HG02678 (cell line): ENCODE measurements at regions not wholly inside any gene's neighbourhood (a gene's known extent, or its start where the extent isn't known, plus 50 kb on each side); places are given as distances from the start of the nearest gene placed in this dataset.
"Not testable (repeated sequence)": the region's sequence is repeated elsewhere in the genome, so short reads cannot be mapped to it uniquely, and the experiment has no call there.

Experiments used
- ATAC-seq: cut with Tn5 transposase; IDR thresholded peaks from one replicate; pipeline ENCODE4 v1.9.1; 2021; ENCODE audit warnings: mild to moderate bottlenecking, moderate library complexity; ENCODE audit not compliant: unreplicated experiment

GRCh38 chr11:22920939-22921565, 60.8 kb upstream of the CCDC179 start:
- peak; percentile 97 for ATAC-seq

- no peak for ATAC-seq
Measured at GRCh38 chr11:22922672-22923071, 62.4 kb upstream of the CCDC179 start.

- no peak for ATAC-seq
Measured at GRCh38 chr11:22923561-22923960, 63.3 kb upstream of the CCDC179 start.

GRCh38 chr11:22926341-22926740, 66.1 kb upstream of the CCDC179 start:
- ATAC-seq: no peak

DNA sequence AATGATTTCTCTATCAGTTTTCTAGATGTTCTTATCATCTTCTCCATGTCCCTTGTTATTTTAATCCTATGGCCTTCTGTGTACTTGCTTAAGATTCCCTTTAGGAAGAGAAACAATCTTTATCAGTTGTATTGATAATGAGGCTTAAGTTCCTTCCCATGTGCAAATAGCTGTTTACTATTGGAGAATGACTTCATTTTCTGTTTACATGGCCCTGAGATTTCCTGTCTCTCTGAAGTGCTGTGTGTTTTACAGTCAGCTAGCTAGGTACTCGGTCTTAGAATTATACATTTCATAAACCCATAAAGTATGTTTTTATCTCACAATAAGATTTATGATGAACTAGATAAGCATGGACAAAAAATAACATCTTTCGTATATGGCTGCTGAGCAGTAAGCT, 67.5 kb upstream of the CCDC179 start:
- ATAC-seq: no peak

GRCh38 chr11:22928207-22928917, 68.1 kb upstream of the CCDC179 start:
- ATAC-seq: no peak

DNA sequence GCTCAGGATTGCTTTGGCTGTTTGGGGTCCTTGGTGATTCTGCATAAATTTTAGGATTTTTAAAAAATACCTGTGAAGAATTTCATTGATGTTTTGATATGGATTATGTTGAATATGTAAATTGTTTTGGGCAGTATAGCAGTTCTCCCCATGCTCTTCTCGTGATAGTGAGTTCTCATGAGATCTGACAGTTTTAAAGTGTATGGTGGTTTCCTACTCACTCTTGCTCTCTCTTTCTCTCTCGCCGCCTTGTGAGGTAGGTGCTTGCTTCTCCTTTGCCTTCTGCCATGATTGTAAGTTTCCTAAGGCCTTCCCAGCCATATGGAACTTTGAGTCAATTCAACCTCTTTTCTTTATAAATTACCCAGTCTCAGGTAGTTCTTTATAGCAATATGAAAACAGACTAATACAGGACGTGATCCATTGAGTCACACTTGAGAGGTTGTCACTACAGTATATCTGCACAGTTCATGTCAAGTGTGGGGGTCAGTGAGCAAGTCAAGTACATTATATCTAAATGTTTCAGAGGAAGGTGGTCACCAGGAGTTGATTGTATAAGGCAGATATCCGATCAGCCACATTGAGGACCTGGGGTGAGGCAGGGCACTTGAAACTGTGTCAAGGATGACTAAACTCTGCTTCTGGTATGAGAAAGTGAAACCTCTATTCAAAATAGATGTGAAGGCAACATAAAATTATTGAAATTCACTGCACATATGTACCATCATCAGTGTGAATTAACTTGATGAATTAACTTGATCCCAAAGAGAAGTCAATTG, 70.7 kb upstream of the CCDC179 start:
- ATAC-seq: peak; percentile 97

- no peak for ATAC-seq
Measured at GRCh38 chr11:22938691-22939090, 78.4 kb upstream of the CCDC179 start.

- ATAC-seq: not testable (repeated sequence)
Measured at GRCh38 chr11:22941544-22941943, 81.3 kb upstream of the CCDC179 start.

DNA sequence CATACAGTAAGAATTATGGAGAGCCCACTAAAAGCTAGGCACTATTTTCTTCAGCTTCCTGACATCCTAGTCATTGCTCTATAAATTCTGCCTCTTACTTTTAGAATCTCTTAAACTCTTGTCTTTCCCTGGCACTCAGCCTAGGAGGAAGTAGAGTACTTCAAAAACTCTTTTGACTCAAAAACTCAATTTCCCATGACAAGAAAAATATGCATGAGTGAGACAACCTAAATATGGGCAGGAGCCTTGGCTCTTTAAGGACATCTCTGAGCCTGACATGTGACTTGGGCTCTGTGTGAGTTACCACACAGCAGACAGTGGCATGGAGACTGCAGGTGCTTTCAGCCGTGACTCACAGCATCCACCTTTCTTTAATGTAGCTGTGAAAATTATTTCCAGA, 97.5 kb upstream of the CCDC179 start:
- no peak for ATAC-seq

DNA sequence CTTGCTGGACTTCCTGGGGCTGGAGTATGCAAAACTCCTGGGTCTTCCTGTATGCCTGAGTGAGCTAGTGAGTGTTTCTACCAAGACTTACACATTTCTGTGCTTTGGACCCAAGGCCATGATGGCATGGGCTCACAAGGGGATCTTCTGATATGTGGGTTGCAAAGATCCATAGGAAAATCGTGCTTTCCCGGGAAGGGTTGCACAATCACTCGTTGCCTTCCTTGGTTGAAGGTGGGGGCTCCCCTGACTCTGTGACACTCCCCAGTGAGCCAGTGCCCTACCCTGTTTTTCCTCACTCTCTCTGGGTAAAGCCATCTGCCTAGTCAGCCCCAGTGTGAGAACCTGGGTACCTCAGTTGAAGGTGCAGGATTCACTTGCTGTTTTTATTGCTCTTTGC, 114.0 kb upstream of the CCDC179 start:
- ATAC-seq: no peak

DNA sequence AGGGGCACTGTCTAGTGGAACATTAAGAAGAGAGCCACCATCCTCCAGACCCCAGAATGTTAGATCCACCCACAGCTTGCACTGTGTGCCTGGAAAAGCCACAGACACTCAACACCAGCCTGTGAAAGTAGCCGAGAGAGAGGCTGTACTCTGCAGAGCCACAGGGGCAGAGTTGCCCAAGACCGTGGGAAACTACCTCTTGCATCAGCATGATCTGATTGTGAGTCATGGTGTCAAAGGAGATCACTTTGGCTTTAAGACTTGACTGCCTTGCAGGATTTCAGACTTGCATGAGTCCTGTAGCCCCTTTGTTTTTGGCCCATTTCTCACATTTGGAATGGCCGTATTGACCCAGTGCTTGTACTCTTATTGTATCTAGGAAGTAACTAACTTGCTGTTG, 115.9 kb upstream of the CCDC179 start:
- ATAC-seq: no peak

DNA sequence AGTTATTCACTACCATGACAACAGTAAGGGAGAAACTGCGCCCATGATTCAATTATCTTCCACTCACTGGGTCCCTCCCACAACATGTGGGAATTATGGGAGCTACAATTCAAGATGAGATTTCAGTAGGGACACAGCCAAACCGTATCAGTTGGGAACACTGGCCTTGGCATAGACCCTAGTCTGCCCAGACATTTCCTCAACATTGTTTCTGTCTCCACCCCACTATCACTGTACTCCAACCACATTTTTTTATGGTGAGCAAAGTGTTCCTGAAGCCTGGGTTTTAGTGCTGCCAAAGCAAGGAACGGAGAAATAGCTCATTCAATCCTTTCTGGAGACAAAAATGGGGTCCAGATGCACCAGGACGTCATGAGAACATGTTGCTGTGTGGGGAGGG, 122.6 kb upstream of the CCDC179 start:
- no peak for ATAC-seq

GRCh38 chr11:22984045-22984444, 123.8 kb upstream of the CCDC179 start:
- no peak for ATAC-seq

GRCh38 chr11:22989371-22989770, 129.1 kb upstream of the CCDC179 start:
- ATAC-seq: no peak

DNA sequence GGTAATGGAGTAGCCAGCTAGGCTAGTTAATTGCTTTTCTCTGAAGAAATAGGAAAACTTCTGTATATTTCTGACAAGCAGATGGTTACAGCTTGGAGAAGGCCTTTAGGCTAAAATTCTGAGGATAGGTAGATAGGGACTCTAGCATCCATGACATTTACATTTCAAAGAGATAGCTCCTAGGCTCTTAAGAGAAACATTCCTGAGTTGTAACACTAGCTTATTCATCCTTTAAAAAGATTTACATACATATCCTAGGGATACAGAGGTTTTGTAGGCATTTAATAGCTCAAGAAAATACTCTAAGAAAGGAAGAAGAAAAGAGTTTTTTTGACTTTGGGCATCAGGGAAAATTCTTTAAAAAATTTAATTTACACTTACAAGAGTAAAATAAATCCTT, 130.9 kb upstream of the CCDC179 start:
- no peak for ATAC-seq

DNA sequence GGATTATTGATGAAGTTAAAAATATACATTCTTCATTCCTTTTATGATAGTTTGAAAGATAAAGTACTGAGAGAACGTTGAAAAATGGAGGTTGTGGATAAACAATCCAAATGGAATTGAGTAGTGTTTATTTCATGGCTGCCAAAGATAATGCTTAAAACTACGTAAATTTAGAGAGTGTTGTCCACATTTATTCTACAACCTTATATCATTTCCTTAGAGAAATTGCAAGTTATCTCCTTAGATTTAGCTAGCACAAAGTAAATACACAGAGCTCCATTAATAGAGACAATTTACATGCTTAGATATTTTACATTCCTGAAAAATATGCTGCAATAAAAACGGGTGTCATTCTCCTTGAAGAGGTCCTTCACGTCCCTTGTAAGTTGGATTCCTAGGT, 146.5 kb upstream of the CCDC179 start:
- ATAC-seq: no peak

GRCh38 chr11:23010790-23011335, 150.6 kb upstream of the CCDC179 start:
- no peak for ATAC-seq

- ATAC-seq: no peak
Measured at GRCh38 chr11:23012930-23013329, 152.7 kb upstream of the CCDC179 start.

DNA sequence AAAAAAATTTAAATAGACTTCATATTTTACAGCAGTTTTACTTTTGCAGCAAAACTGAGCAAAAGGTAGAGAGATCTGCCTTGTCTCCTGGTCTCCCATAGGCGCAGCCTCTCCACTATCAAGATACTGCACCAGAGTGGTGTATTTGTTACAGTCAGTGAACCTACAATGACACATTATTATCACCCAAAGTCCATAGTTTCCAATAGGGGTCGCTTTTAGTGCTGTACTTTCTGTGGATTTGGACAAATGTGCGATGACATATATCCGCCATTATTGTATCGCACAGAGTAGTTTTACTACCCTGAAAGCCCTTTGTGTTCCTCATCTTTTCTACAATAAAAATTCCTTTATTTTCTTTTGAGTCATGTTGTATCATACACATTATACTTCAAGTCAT, 153.2 kb upstream of the CCDC179 start:
- ATAC-seq: no peak

- no peak for ATAC-seq
Measured at GRCh38 chr11:23021287-23021863, 161.1 kb upstream of the CCDC179 start.
